Left renal pelvis (tissue), 4 donors: ENCODE measurements at regions not wholly inside any gene's neighbourhood (a gene's known extent, or its start where the extent isn't known, plus 50 kb on each side); places are given as distances from the start of the nearest gene placed in this dataset.

Experiments
- DNase-seq, 4 donors: peaks; one replicate each; pipeline ENCODE4 v3.0.0-alpha.2; 2013; ENCODE audit warnings: low read depth in 4 of 4, low spot score in 3 of 4

GRCh38 chr16:11439790-11440656 is 94.8 kb downstream of the RMI2 start:
- DNase-seq, result no peak

- no peak for DNase-seq
Observed at GRCh38 chr16:11440657-11441012, 95.4 kb downstream of the RMI2 start.

- no peak for DNase-seq
Observed at GRCh38 chr16:11445486-11445885, 100.2 kb downstream of the RMI2 start.

- DNase-seq, result no peak
Observed at GRCh38 chr16:11446566-11447119, 101.4 kb downstream of the RMI2 start.

GRCh38 chr16:11447272-11447671 is 102.0 kb downstream of the RMI2 start:
- no peak for DNase-seq

GRCh38 chr16:11447836-11448235 is 102.6 kb downstream of the RMI2 start:
- no peak for DNase-seq

GRCh38 chr16:11448796-11449416 is 103.6 kb downstream of the RMI2 start:
- DNase-seq, result no peak

- no peak for DNase-seq
Observed at GRCh38 chr16:11449716-11450115, 104.5 kb downstream of the RMI2 start.

GRCh38 chr16:11450136-11450535 is 104.9 kb downstream of the RMI2 start:
- DNase-seq, result no peak

GRCh38 chr16:11452298-11452697 is 107.0 kb downstream of the RMI2 start:
- no peak for DNase-seq

- no peak for DNase-seq
Observed at GRCh38 chr16:11452746-11453389, 107.6 kb downstream of the RMI2 start.

GRCh38 chr16:11456741-11457140 is 111.5 kb downstream of the RMI2 start:
- no peak for DNase-seq

- no peak for DNase-seq
Observed at GRCh38 chr16:11459722-11460121, 114.5 kb downstream of the RMI2 start.

- DNase-seq, result no peak
Observed at GRCh38 chr16:11460820-11461594, 115.7 kb downstream of the RMI2 start.

GRCh38 chr16:11461595-11461990 is 116.3 kb downstream of the RMI2 start:
- DNase-seq, result no peak

- no peak for DNase-seq
Observed at GRCh38 chr16:11462036-11462435, 116.8 kb downstream of the RMI2 start.

GRCh38 chr16:11462861-11463260 is 117.6 kb downstream of the RMI2 start:
- no peak for DNase-seq

- DNase-seq, result no peak
Observed at GRCh38 chr16:11464241-11464640, 119.0 kb downstream of the RMI2 start.

GRCh38 chr16:11465675-11466074 is 120.4 kb downstream of the RMI2 start:
- no peak for DNase-seq

GRCh38 chr16:11470676-11471415 is 115.9 kb downstream of the LITAF start:
- no peak for DNase-seq
